ENCODE measurements at regions not wholly inside any gene's neighbourhood (a gene's known extent, or its start where the extent isn't known, plus 50 kb on each side); places are given as distances from the start of the nearest gene placed in this dataset.

DNA sequence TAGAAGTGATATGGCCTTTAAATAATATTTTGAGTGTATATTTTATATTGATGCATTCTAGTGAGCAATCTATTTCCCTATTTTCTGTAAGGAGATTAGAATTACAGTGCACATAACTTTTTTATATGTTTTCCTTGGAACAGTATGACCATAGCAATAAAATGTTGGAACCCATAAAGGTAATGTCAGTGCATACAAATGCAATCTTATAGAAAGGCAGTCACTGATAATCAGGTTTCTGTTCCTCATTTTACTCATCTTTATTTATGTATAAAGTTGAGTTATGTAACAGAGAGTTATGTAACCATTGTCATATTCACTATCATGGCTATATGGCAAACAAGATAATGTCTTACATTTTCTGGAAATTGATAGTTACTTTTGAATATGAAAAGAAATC is 179.9 kb upstream of the NETO1 start:
- TF ChIP-seq, protein P1, sequence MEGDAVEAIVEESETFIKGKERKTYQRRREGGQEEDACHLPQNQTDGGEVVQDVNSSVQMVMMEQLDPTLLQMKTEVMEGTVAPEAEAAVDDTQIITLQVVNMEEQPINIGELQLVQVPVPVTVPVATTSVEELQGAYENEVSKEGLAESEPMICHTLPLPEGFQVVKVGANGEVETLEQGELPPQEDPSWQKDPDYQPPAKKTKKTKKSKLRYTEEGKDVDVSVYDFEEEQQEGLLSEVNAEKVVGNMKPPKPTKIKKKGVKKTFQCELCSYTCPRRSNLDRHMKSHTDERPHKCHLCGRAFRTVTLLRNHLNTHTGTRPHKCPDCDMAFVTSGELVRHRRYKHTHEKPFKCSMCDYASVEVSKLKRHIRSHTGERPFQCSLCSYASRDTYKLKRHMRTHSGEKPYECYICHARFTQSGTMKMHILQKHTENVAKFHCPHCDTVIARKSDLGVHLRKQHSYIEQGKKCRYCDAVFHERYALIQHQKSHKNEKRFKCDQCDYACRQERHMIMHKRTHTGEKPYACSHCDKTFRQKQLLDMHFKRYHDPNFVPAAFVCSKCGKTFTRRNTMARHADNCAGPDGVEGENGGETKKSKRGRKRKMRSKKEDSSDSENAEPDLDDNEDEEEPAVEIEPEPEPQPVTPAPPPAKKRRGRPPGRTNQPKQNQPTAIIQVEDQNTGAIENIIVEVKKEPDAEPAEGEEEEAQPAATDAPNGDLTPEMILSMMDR (IDR thresholded peaks at IDR 0.05) = no peak
- TF ChIP-seq EP300 (IDR thresholded peaks at IDR 0.05) = no peak
